T-cell (primary cell): ENCODE measurements at regions not wholly inside any gene's neighbourhood (a gene's known extent, or its start where the extent isn't known, plus 50 kb on each side); places are given as distances from the start of the nearest gene placed in this dataset.

Source experiments
- ATAC-seq, 4 experiments: fragments of 200-7000 bp in 3 of 4; fragments of 150-1000 bp in 1 of 4; cut with Tn5 transposase; replicated peaks in 1 of 4; 1 replicate in 3 of 4; 2 replicates in 1 of 4; pipeline ENCODE4 v1.10.0; 2021; ENCODE audit warnings: moderate library complexity in 3 of 4, mild to moderate bottlenecking in 2 of 4, moderate number of reproducible peaks in 1 of 4
- CTCF ChIA-PET, 2 donors: fragments of 300-600 bp; sonication (Branson Sonifier 250); formaldehyde crosslinking; loops; one replicate each; lab custom pipeline; 2022; ENCODE audit warnings: antibody characterized with exemption in 2 of 2; lab: Charles Lee
- POLR2A ChIA-PET, 2 donors: fragments of 300-600 bp; sonication (Branson Sonifier 250); formaldehyde crosslinking; loops; one replicate each; lab custom pipeline; 2022; ENCODE audit warnings: antibody characterized with exemption in 2 of 2; lab: Charles Lee
- DNase-seq, 35 experiments: peaks; one replicate each; pipeline versions ENCODE4 v3.0.0 to v3.0.0-alpha.2; 2013 to 2023
- H3K27ac ChIP-seq: one replicate; pipeline ENCODE4 v1.5.1; 2013; ENCODE audit warnings: low read length
- H3K27me3 ChIP-seq, 2 experiments: replicated peaks in 1 of 2; 1 replicate in 1 of 2; 2 replicates in 1 of 2; pipeline versions ENCODE4 v1.6.1 to v1.7.0; 2013; ENCODE audit warnings: low read length in 1 of 2, mixed read lengths in 1 of 2; ENCODE audit not compliant: control insufficient read depth in 2 of 2, insufficient read depth in 2 of 2; ENCODE audit errors: extremely low read depth in 1 of 2
- H3K36me3 ChIP-seq, 2 donors: 1 replicate in 1 of 2; 2 replicates in 1 of 2; pipeline versions ENCODE4 v1.6.1 to v1.7.0; 2013; ENCODE audit warnings: low read length in 1 of 2; ENCODE audit not compliant: control insufficient read depth in 2 of 2, insufficient read depth in 1 of 2; ENCODE audit errors: extremely low read depth in 1 of 2
- H3K4me1 ChIP-seq, 2 experiments: 1 replicate in 1 of 2; 2 replicates in 1 of 2; pipeline versions ENCODE4 v1.6.1 to v1.7.0; 2013; ENCODE audit warnings: low read length in 2 of 2, mixed read lengths in 1 of 2; ENCODE audit not compliant: insufficient read depth in 2 of 2, control insufficient read depth in 1 of 2; ENCODE audit errors: extremely low read depth in 1 of 2
- H3K4me3 ChIP-seq, 2 donors: 1 replicate in 1 of 2; 2 replicates in 1 of 2; pipeline versions ENCODE4 v1.5.1 to v1.7.0; 2013; ENCODE audit warnings: mild to moderate bottlenecking in 2 of 2, low read length in 1 of 2, moderate library complexity in 1 of 2; ENCODE audit not compliant: control insufficient read depth in 1 of 2; ENCODE audit errors: extremely low read depth in 1 of 2
- H3K9me3 ChIP-seq: 2 replicates; pipeline ENCODE4 v1.7.0; 2013
- H3K27ac Mint-ChIP-seq, 2 donors: one replicate each; pipeline ENCODE4 v1.8.0; 2020 to 2021; ENCODE audit warnings: mild to moderate bottlenecking in 2 of 2, mixed read lengths in 2 of 2
- H3K27me3 Mint-ChIP-seq, 2 donors: one replicate each; pipeline ENCODE4 v1.8.0; 2021 to 2022; ENCODE audit warnings: mixed read lengths in 2 of 2
- H3K36me3 Mint-ChIP-seq: one replicate; pipeline ENCODE4 v1.8.0; 2021; ENCODE audit warnings: mixed read lengths
- H3K4me1 Mint-ChIP-seq, 3 donors: one replicate each; pipeline ENCODE4 v1.8.0; 2020 to 2022; ENCODE audit warnings: mixed read lengths in 3 of 3, mild to moderate bottlenecking in 1 of 3
- H3K4me3 Mint-ChIP-seq, 3 donors: one replicate each; pipeline ENCODE4 v1.8.0; 2020 to 2022; ENCODE audit warnings: mild to moderate bottlenecking in 3 of 3, mixed read lengths in 3 of 3, moderate library complexity in 3 of 3
- H3K9me3 Mint-ChIP-seq, 3 donors: one replicate each; pipeline ENCODE4 v1.8.0; 2020 to 2022; ENCODE audit warnings: mixed read lengths in 3 of 3
- WGBS: methylation state at CpG from one replicate; pipeline ENCODE4 v1.1.5; 2013; ENCODE audit warnings: missing lambda C conversion rate; ENCODE audit not compliant: insufficient coverage; 5-methylcytosine and 5-hydroxymethylcytosine counted together

GRCh38 chr13:40192452-40192851, 474.0 kb downstream of the FOXO1 start:
- 100% methylated on average over 1 of the region's 5 CpGs for WGBS
- Mint-ChIP-seq H3K4me1 (peaks cover 63 to 72% (median 65%) of the 10 kb centered on the region in 3 donors), H3K27me3 (no peaks in the 10 kb centered on the region), H3K36me3 (no peaks in the 10 kb centered on the region), H3K27ac (peak overlapping the region; percentile 96 to 99), H3K4me3 (peak overlapping the region in 1 of 3 donors; percentile 86), H3K9me3 (no peaks in the 10 kb centered on the region)
- Histone ChIP-seq H3K4me1 (peaks cover 48 to 52% of the 10 kb centered on the region in 2 experiments), H3K36me3 (no peaks in the 10 kb centered on the region), H3K27me3 (no peaks in the 10 kb centered on the region), H3K27ac (peak overlapping the region; percentile 71), H3K4me3 (no peak overlapping the region), H3K9me3 (no peaks in the 10 kb centered on the region)
- ChIA-PET CTCF (no interaction called here), POLR2A (no interaction called here)
- no peak for ATAC-seq
- no peak for DNase-seq

GRCh38 chr13:40192858-40193257, 473.6 kb downstream of the FOXO1 start:
- Histone ChIP-seq H3K4me1 (peaks cover 44 to 48% of the 10 kb centered on the region in 2 experiments), H3K27me3 (no peaks in the 10 kb centered on the region), H3K4me3 (no peak overlapping the region), H3K27ac (no peak overlapping the region), H3K9me3 (no peaks in the 10 kb centered on the region), H3K36me3 (no peaks in the 10 kb centered on the region)
- Mint-ChIP-seq H3K36me3 (no peaks in the 10 kb centered on the region), H3K27me3 (no peaks in the 10 kb centered on the region), H3K27ac (peak overlapping the region; percentile 55 to 77), H3K9me3 (no peaks in the 10 kb centered on the region), H3K4me3 (no peak overlapping the region), H3K4me1 (peaks cover 59 to 70% (median 61%) of the 10 kb centered on the region in 3 donors)
- DNase-seq (no peak), ATAC-seq (no peak)
- ChIA-PET CTCF (interaction anchor here in 1 of 2 donors (1.1 kb wide), 1 partner anchor 9 kb away, joined by 3 read pairs; no protein-coding TSS in a partner anchor), POLR2A (interaction anchor here (0.6 kb wide), 2 partner anchors 8 to 282 kb away, joined by 3 to 4 read pairs; no protein-coding TSS in a partner anchor)
- 79% methylated on average over 6 of the region's 7 CpGs for WGBS

- Histone ChIP-seq H3K27ac (no peak overlapping the region), H3K4me3 (no peak overlapping the region), H3K27me3 (no peaks in the 10 kb centered on the region), H3K36me3 (no peaks in the 10 kb centered on the region), H3K4me1 (peaks cover 37 to 41% of the 10 kb centered on the region in 2 experiments), H3K9me3 (no peaks in the 10 kb centered on the region)
- WGBS = 91% methylated on average over 11 of the region's 18 CpGs
- DNase-seq (no peak), ATAC-seq (no peak)
- Mint-ChIP-seq H3K27ac (peak overlapping the region; percentile 55 to 77), H3K36me3 (no peaks in the 10 kb centered on the region), H3K27me3 (no peaks in the 10 kb centered on the region), H3K4me1 (peaks cover 55 to 70% (median 57%) of the 10 kb centered on the region in 3 donors), H3K9me3 (no peaks in the 10 kb centered on the region), H3K4me3 (no peak overlapping the region)
- POLR2A ChIA-PET = interaction anchor here (0.6 kb wide), 2 partner anchors 8 to 281 kb away, joined by 3 to 4 read pairs; no protein-coding TSS in a partner anchor
- CTCF ChIA-PET = interaction anchor here in 1 of 2 donors (1.1 kb wide), 1 partner anchor 8 kb away, joined by 3 read pairs; no protein-coding TSS in a partner anchor
Observed at GRCh38 chr13:40193286-40194223, 472.9 kb downstream of the FOXO1 start.

GRCh38 chr13:40194224-40194806, 472.1 kb downstream of the FOXO1 start:
- ATAC-seq (no peak), DNase-seq (no peak)
- POLR2A ChIA-PET = no interaction called here
- H3K4me1 ChIP-seq = peaks cover 30 to 36% of the 10 kb centered on the region in 2 experiments
- Mint-ChIP-seq H3K4me1 (peaks cover 49 to 70% (median 52%) of the 10 kb centered on the region in 3 donors), H3K27me3 (no peaks in the 10 kb centered on the region), H3K4me3 (no peak overlapping the region), H3K9me3 (no peaks in the 10 kb centered on the region), H3K27ac (peak overlapping the region in 1 of 2 donors; percentile 56), H3K36me3 (no peaks in the 10 kb centered on the region)
- WGBS = 93% methylated on average over 2 of the region's 9 CpGs
- H3K9me3 ChIP-seq = no peaks in the 10 kb centered on the region
- CTCF ChIA-PET = interaction anchor here (0.6 kb wide), 2 partner anchors 308 to 511 kb away, joined by 3 read pairs; no protein-coding TSS in a partner anchor
- no peak overlapping the region for H3K27ac ChIP-seq
- H3K36me3 ChIP-seq = no peaks in the 10 kb centered on the region
- no peaks in the 10 kb centered on the region for H3K27me3 ChIP-seq
- no peak overlapping the region for H3K4me3 ChIP-seq

DNA sequence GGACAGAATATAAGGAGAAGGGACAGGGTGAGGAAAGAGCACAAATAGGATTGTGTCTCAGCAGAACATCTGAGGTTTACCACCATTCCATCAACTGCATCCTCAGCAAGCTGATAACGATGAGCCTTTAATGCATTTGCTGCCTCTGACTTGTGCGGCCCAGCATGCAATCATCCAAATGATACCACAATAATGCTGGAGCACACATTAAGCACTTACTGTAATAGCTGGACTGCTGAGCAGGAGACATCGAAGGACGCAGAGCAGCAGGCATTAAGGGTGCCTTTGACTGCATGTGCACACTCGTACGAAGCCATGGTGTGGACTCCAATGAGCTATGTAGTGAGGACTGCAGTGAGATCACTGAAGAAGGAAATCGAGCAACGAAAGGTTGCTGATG, 469.4 kb downstream of the FOXO1 start:
- Histone ChIP-seq H3K27ac (no peak overlapping the region), H3K9me3 (no peaks in the 10 kb centered on the region), H3K27me3 (no peaks in the 10 kb centered on the region), H3K4me1 (peaks cover 2 to 9% of the 10 kb centered on the region in 2 experiments), H3K36me3 (no peaks in the 10 kb centered on the region), H3K4me3 (no peak overlapping the region)
- H3K9me3 Mint-ChIP-seq = no peaks in the 10 kb centered on the region
- ChIA-PET POLR2A (no interaction called here), CTCF (no interaction called here)
- no peak overlapping the region for H3K4me3 Mint-ChIP-seq
- WGBS = 96% methylated on average over 6 of the region's 8 CpGs
- ATAC-seq = no peak
- no peaks in the 10 kb centered on the region for H3K27me3 Mint-ChIP-seq
- H3K27ac Mint-ChIP-seq = no peak overlapping the region
- no peaks in the 10 kb centered on the region for H3K36me3 Mint-ChIP-seq
- DNase-seq = no peak
- H3K4me1 Mint-ChIP-seq = peaks cover 34 to 55% (median 34%) of the 10 kb centered on the region in 3 donors

DNA sequence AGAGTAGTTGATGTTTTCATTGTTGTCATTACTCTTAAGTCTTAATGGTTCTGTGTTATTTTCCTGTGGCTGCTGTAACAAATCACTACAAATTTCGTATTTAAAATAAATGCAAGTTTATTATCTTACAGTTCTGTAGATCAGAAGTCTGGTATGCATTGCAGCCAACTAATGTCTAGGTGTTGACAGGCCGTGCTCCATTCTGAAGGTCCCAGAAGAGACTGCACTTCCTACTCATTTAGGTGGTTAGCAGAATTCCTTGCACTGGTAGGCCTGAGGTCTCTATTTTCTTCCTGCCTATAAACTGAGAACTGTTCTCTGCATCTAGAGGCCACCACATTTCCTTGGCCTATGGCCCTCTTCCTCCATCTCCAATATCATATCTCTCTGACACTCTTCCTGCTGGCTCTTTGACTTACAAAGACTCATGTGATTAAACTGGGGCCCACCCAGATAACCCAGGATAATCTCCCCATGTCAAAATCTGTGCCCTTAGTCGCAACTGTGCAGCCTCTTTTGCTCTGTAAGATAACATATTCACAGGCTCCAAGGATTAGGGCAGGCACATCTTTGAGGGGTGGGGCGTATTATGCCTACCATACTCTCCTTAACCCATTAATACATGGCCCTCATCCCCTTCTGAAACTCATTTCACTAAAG, 468.4 kb downstream of the FOXO1 start:
- Histone ChIP-seq H3K36me3 (no peaks in the 10 kb centered on the region), H3K9me3 (no peaks in the 10 kb centered on the region), H3K27ac (no peak overlapping the region), H3K4me3 (no peak overlapping the region), H3K27me3 (no peaks in the 10 kb centered on the region), H3K4me1 (peaks cover under 1 to 2% of the 10 kb centered on the region in 2 experiments)
- ATAC-seq (no peak), DNase-seq (no peak)
- H3K9me3 Mint-ChIP-seq = no peaks in the 10 kb centered on the region
- H3K4me3 Mint-ChIP-seq = no peak overlapping the region
- no peak overlapping the region for H3K27ac Mint-ChIP-seq
- ChIA-PET POLR2A (no interaction called here), CTCF (no interaction called here)
- H3K4me1 Mint-ChIP-seq = peaks cover 35 to 57% (median 36%) of the 10 kb centered on the region in 3 donors
- WGBS = 100% methylated on average over 2 of the region's 4 CpGs
- no peaks in the 10 kb centered on the region for H3K27me3 Mint-ChIP-seq
- no peaks in the 10 kb centered on the region for H3K36me3 Mint-ChIP-seq
